Nephron progenitor cell (in vitro differentiated cells): ENCODE measurements at regions not wholly inside any gene's neighbourhood (a gene's known extent, or its start where the extent isn't known, plus 50 kb on each side); places are given as distances from the start of the nearest gene placed in this dataset.
"Not testable (repeated sequence)": the region's sequence is repeated elsewhere in the genome, so short reads cannot be mapped to it uniquely, and the experiment has no call there.

Experiments
- DNase-seq: peaks from one replicate; pipeline ENCODE4 v3.0.0; 2021
- H3K27ac Mint-ChIP-seq: 2 replicates; pipeline ENCODE4 v1.8.0; 2021; ENCODE audit warnings: mild to moderate bottlenecking, moderate library complexity, mixed read lengths
- H3K27me3 Mint-ChIP-seq: 2 replicates; pipeline ENCODE4 v1.8.0; 2021; ENCODE audit warnings: mild to moderate bottlenecking, low read depth, mixed read lengths; ENCODE audit not compliant: poor library complexity
- H3K36me3 Mint-ChIP-seq: 2 replicates; pipeline ENCODE4 v1.8.0; 2021; ENCODE audit warnings: low read depth, mixed read lengths
- H3K4me1 Mint-ChIP-seq: 2 replicates; pipeline ENCODE4 v1.8.0; 2021; ENCODE audit warnings: mixed read lengths
- H3K4me3 Mint-ChIP-seq: 2 replicates; pipeline ENCODE4 v1.8.0; 2021; ENCODE audit warnings: mild to moderate bottlenecking, moderate library complexity, mixed read lengths
- H3K9me3 Mint-ChIP-seq: 2 replicates; pipeline ENCODE4 v1.8.0; 2021; ENCODE audit warnings: mild to moderate bottlenecking, moderate library complexity, mixed read lengths
- TF ChIP-seq, protein P1 (sequence below): fragments of 200-600 bp; sonication (generic); IDR thresholded peaks from 2 replicates; pipeline ENCODE4 v1.5.0; 2021; ENCODE audit warnings: antibody characterized with exemption

DNA sequence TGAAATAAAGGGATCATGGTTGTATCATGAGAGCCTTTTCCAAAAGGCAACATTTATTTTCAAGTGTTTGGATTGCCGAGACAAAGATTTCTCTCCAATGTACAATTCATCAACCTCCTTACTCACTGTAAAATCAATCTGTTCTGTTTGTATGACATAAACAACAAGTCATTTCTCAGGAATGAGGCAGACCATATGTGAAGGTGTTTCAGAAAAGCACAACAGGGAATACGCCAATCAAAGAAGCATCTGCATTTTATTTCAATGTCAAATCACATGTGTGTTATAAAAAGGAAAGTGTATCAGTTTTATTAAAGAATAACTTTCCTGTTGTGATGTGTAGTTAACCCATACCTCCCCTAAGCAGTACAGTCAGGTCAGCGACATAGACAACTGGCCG is 653.7 kb downstream of the TFAP2A start:
- Mint-ChIP-seq H3K4me1 (no peaks in the 10 kb centered on the region), H3K36me3 (no peaks in the 10 kb centered on the region), H3K27me3 (peaks cover 7% of the 10 kb centered on the region), H3K27ac (no peak overlapping the region), H3K9me3 (no peaks in the 10 kb centered on the region), H3K4me3 (no peak overlapping the region)
- DNase-seq, result no peak
- TF ChIP-seq, protein P1, sequence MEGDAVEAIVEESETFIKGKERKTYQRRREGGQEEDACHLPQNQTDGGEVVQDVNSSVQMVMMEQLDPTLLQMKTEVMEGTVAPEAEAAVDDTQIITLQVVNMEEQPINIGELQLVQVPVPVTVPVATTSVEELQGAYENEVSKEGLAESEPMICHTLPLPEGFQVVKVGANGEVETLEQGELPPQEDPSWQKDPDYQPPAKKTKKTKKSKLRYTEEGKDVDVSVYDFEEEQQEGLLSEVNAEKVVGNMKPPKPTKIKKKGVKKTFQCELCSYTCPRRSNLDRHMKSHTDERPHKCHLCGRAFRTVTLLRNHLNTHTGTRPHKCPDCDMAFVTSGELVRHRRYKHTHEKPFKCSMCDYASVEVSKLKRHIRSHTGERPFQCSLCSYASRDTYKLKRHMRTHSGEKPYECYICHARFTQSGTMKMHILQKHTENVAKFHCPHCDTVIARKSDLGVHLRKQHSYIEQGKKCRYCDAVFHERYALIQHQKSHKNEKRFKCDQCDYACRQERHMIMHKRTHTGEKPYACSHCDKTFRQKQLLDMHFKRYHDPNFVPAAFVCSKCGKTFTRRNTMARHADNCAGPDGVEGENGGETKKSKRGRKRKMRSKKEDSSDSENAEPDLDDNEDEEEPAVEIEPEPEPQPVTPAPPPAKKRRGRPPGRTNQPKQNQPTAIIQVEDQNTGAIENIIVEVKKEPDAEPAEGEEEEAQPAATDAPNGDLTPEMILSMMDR, result no peak

DNA sequence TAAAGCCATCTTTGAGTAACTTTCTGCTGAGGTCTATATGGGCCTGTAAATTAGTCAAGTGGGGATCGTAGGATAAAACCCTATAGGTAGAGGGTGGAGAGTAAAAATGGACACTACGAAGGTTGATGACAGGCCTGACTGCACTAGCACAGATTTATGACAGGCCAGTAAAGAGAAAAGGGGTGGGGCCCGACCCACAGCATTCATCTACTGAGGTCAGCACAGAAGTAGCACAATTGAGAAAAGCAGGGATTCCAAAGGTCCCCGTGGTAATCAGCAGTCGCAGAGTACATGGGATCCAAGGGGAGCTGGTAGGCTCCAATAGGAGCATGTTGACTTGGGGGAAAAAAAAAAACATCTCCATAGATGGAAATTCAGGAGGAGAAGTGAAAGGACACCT is 660.4 kb downstream of the TFAP2A start:
- Mint-ChIP-seq H3K4me1 (peaks cover 7% of the 10 kb centered on the region), H3K27ac (no peak overlapping the region), H3K36me3 (no peaks in the 10 kb centered on the region), H3K9me3 (no peaks in the 10 kb centered on the region), H3K4me3 (no peak overlapping the region), H3K27me3 (peaks cover 12% of the 10 kb centered on the region)
- peak; percentile 6 for DNase-seq
- TF ChIP-seq, protein P1, result no peak

DNA sequence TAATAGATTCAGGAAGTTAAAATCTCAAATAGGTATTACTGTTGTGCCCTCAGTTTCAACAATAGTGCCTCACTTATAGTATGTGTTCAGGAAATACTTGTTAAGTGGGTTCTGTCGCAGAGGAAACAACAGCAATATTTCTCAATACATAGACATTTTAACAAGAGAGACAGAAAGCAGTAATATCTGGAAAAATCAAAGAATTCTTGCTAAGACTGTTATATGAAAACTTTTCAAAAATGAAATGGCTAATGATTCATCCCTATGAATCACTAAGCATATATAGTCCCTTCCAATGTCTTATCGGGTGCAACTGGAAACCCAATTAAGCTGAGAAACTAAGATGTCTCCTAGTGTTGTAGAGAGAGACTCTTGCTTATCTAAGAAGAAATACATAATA is 668.9 kb downstream of the TFAP2A start:
- no peaks in the 10 kb centered on the region for H3K27me3 Mint-ChIP-seq
- H3K27ac Mint-ChIP-seq, result no peak overlapping the region
- no peaks in the 10 kb centered on the region for H3K36me3 Mint-ChIP-seq
- no peak overlapping the region for H3K4me3 Mint-ChIP-seq
- no peaks in the 10 kb centered on the region for H3K4me1 Mint-ChIP-seq
- no peaks in the 10 kb centered on the region for H3K9me3 Mint-ChIP-seq
- no peak for DNase-seq
- TF ChIP-seq, protein P1, result no peak

DNA sequence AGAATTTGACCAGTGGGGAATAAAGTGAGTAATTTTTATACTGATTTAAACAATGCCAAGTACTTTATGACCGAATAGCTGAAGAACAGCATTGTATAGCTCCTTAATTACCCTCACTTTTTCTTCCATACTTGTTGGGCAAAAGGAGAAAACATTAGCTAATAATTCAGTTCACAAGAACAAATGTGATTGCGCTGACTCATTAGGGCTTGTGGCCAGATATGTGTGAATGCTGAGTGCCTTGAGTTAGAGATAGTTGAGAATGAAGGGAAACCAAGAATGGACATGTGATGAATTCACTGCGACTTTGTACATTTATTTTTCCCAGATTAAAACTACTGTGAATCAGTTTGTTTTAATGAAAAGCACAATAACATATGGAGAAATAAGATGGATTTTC is 669.4 kb downstream of the TFAP2A start:
- no peaks in the 10 kb centered on the region for H3K27me3 Mint-ChIP-seq
- H3K27ac Mint-ChIP-seq, result no peak overlapping the region
- H3K4me3 Mint-ChIP-seq, result no peak overlapping the region
- DNase-seq, result no peak
- H3K4me1 Mint-ChIP-seq, result no peaks in the 10 kb centered on the region
- TF ChIP-seq, protein P1, result no peak
- no peaks in the 10 kb centered on the region for H3K9me3 Mint-ChIP-seq
- no peaks in the 10 kb centered on the region for H3K36me3 Mint-ChIP-seq

DNA sequence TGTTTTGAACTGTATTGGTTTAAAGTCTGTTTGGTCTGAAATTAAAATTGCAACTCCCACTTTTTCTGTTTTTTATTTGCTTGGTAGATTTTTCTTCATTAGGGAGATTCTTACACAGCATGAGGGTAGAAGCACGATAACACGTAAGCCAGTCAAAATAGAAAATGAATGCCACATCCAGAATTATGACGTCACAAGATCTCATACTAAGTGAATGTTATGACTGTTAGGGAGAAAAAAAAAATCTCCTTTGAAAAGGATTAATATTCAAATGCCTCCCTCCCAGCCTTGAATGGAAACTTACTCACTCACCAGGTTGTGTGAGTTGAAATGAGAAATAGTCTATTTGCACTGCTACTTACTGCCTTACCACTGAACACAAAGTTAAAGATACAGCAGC is 670.8 kb downstream of the TFAP2A start:
- H3K27ac Mint-ChIP-seq, result no peak overlapping the region
- H3K4me1 Mint-ChIP-seq, result no peaks in the 10 kb centered on the region
- H3K4me3 Mint-ChIP-seq, result no peak overlapping the region
- DNase-seq, result no peak
- H3K27me3 Mint-ChIP-seq, result no peaks in the 10 kb centered on the region
- TF ChIP-seq, protein P1, result no peak
- H3K9me3 Mint-ChIP-seq, result no peaks in the 10 kb centered on the region
- H3K36me3 Mint-ChIP-seq, result no peaks in the 10 kb centered on the region

DNA sequence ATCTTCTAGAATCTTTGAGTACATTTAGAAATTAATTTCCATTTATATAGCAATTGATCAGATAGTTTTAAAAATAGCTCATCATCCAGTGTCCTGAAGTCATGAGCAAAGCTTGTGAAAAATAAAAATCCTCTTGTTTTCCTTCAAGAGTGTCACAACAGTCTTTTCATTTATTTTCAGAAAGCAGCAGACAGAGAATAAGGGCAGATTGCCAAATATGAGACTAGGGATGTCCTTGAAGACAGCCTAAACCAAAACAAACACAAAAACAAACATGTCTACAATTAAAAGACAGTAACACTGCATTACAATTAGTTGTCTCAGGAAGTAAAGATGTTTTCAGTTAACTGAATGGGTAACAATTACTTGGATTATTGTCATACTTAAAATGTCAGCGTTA is 682.8 kb downstream of the TFAP2A start:
- Mint-ChIP-seq H3K9me3 (peaks cover 16% of the 10 kb centered on the region), H3K4me1 (no peaks in the 10 kb centered on the region), H3K27ac (no peak overlapping the region), H3K27me3 (peaks cover 7% of the 10 kb centered on the region), H3K4me3 (no peak overlapping the region), H3K36me3 (no peaks in the 10 kb centered on the region)
- no peak for DNase-seq
- TF ChIP-seq, protein P1, result no peak

DNA sequence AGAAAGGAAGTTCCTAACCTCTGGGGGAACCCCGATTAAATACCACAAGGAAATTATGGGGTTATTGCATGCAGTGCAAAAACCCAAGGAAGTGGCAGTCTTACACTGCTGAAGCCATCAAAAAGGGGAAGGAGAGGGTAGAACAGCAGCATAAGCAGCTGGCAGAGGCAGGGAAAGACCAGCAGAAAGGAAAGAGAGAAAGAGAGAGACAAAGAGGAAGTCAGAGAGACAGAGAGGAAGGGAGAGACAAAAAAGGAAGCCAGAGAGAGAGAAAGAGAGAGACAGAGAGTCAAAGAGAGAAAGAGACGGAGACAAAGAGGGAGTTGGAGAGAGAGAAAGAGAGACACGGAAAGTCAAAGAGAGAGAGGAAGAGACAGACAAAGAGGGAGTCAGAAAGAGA is 689.1 kb downstream of the TFAP2A start:
- not testable (repeated sequence) for H3K27ac Mint-ChIP-seq, H3K36me3 Mint-ChIP-seq, H3K4me3 Mint-ChIP-seq, H3K4me1 Mint-ChIP-seq, DNase-seq
- peaks cover 12% of the 10 kb centered on the region for H3K27me3 Mint-ChIP-seq
- peaks cover 13% of the 10 kb centered on the region for H3K9me3 Mint-ChIP-seq
